22Rv1 (cell line): ENCODE measurements at regions not wholly inside any gene's neighbourhood (a gene's known extent, or its start where the extent isn't known, plus 50 kb on each side); places are given as distances from the start of the nearest gene placed in this dataset.

ENCODE experiments used
- H3K27ac ChIP-seq: fragments of 450-650 bp; 2 replicates; pipeline ENCODE4 v1.5.1; 2017
- ZFX ChIP-seq: fragments of 450-650 bp; IDR thresholded peaks from 2 replicates; pipeline ENCODE4 v1.6.1; 2017; ENCODE audit warnings: antibody characterized with exemption, borderline replicate concordance
- TF ChIP-seq, protein P1 (sequence below): fragments of 450-650 bp; IDR thresholded peaks from 2 replicates; pipeline ENCODE4 v1.5.1; 2017; ENCODE audit warnings: mild to moderate bottlenecking

DNA sequence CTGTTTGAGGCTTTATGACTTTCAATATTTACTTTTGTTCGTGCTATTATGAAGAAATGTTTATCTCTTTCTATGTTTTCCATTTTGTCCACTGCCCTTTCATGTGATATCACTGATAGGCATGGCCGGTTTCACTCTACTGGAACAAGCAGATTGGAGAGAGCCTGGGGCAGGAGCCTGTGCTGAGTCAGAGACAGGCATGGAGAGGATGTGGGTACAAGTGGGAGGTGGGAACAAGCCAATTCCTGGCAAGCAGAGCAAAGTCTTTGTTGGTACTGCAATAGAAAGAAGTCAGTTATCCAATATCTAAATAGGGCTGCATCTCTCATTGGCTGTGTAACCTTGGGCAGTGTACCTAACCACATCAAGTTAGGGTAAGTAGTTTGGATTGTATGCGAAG lies 545.6 kb upstream of the MAP3K7 start:
- TF ChIP-seq ZFX = no peak
- TF ChIP-seq, protein P1, sequence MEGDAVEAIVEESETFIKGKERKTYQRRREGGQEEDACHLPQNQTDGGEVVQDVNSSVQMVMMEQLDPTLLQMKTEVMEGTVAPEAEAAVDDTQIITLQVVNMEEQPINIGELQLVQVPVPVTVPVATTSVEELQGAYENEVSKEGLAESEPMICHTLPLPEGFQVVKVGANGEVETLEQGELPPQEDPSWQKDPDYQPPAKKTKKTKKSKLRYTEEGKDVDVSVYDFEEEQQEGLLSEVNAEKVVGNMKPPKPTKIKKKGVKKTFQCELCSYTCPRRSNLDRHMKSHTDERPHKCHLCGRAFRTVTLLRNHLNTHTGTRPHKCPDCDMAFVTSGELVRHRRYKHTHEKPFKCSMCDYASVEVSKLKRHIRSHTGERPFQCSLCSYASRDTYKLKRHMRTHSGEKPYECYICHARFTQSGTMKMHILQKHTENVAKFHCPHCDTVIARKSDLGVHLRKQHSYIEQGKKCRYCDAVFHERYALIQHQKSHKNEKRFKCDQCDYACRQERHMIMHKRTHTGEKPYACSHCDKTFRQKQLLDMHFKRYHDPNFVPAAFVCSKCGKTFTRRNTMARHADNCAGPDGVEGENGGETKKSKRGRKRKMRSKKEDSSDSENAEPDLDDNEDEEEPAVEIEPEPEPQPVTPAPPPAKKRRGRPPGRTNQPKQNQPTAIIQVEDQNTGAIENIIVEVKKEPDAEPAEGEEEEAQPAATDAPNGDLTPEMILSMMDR = no peak

DNA sequence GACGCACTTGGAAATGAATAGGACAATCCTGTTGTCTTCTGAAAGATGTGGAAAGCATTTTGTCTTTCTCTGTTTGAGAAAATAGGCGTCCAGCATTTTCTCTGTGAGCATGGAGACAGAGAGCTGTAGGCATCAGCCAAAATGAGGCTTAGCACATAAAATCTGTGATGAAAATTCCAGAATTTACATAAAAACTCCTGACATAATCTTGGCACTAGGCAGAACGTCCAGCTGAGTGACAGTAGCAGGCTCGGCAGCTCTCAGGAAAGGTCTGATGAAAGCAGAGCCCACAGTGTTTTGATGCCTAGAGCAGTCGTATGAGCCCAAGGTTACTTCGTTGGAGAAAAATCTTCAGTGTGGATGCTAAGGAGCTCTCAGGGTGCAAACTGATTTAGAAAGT lies 543.3 kb upstream of the MAP3K7 start:
- TF ChIP-seq ZFX = no peak
- TF ChIP-seq, protein P1 = no peak
- H3K27ac ChIP-seq = no peak overlapping the region

More for the DNA sequence above, 545.6 kb upstream of the MAP3K7 start:
- H3K27ac ChIP-seq = no peak overlapping the region

DNA sequence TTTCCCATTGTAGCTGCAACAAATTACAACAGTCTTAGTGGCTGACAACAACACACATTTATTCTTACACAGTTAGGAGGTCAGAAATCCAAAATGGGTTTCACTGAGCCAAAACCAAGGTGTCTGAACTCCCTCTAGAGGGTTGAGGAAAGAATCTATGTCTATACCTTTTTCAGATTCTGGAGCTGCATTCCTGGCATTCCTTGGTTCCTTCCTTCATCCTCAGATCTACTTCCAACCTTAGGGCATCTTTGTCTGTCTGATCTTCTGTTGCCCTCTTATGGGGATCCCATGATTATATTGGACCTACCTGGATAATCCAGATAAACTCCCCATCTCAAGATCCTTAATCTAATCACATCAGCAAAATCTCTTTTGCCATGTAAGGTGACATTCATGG lies 540.9 kb upstream of the MAP3K7 start:
- TF ChIP-seq ZFX = no peak
- TF ChIP-seq, protein P1 = no peak

DNA sequence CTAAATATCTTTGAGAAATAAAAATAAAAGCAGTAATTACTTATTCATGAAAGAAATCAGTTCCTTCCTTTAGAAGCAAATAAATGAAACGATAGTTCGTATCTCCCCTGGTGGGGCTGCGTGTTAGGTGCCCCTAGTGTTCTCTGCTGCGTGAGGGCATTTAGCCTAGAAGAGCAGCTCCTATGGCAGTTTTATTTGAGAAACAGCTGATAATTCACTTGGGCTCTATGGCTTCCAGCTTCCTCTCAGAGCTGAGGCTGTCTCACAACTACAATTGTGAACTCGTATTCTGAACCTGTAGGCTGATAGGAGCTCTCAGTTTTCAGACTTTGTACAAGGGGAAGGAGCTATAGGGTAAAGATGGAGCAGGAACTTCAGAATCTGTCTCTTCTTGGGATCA lies 540.0 kb upstream of the MAP3K7 start:
- TF ChIP-seq, protein P1 = no peak
- H3K27ac ChIP-seq = no peak overlapping the region

More for the DNA sequence above, 540.9 kb upstream of the MAP3K7 start:
- no peak overlapping the region for H3K27ac ChIP-seq

DNA sequence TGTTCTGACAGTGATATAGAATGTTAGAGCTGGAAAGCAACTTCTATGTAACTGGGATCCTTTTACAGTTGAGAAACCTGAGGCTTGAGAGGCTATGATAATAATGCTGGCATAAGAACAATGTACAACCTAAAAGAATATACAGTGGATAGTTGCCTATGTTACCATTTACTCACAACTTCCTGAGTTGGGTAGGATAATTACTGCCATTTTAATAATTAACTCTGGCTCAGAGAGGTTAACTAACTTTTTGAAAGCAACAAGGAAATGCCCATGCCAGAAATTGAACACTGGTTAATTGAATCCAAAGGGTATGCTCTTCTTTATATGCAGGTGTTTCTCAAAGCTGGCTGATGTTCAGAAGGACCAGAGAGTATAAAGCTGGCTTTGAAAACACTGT lies 530.7 kb upstream of the MAP3K7 start:
- H3K27ac ChIP-seq = no peak overlapping the region
- TF ChIP-seq, protein P1 = no peak
- no peak for TF ChIP-seq ZFX

DNA sequence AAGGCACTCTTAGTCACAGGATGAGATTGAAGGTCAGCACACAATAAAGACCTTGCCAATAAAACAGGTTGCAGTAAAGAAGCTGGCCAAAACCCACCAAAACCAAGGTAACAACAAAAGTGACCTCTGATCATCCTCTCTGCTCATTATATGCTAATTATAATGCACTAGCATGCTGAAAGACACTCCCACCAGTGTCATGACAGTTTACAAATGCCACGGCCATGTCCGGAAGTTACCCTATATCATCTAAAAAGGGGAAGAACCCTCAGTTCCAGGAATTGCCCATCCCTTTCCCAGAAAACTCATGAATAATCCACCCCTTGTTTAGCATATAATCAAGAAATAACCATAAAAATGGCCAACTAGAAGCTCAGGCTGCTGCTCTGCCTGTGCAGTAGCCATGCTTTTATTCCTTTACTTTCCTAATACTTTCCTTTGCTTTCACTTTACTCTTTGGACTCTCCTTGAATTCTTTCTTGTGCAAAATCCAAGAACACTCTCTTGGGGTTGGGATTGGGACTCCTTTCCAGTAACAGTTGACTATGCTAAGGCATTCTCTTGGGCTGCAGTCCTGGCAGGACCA lies 527.3 kb upstream of the MAP3K7 start:
- H3K27ac ChIP-seq = no peak overlapping the region
- TF ChIP-seq, protein P1 = no peak
- no peak for TF ChIP-seq ZFX

DNA sequence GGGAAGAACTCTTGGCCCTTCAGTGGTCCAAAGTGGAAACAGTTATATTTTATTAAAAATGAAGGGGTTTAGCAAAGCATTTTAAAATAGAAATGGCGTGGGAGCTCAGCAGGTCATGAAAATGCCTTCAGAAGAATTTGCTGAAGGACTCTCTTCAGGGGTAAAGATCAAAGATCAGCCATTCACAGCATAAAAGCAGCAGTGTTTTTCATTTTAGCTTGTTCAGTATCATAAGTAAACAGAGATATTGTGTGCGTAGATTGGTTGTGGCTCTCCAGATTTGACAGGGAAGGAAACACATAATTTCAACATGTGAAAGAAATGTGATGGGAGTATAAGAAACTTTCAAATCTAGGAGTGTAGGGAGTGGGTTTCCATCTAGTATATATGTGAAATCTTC lies 519.2 kb upstream of the MAP3K7 start:
- TF ChIP-seq, protein P1 = no peak
- TF ChIP-seq ZFX = no peak
- H3K27ac ChIP-seq = no peak overlapping the region
